Smooth muscle cell (in vitro differentiated cells): ENCODE measurements at regions not wholly inside any gene's neighbourhood (a gene's known extent, or its start where the extent isn't known, plus 50 kb on each side); places are given as distances from the start of the nearest gene placed in this dataset.

Experiments
- DNase-seq: peaks from one replicate; lab custom pipeline; 2025; ENCODE audit not compliant: unreplicated experiment; lab: John Stamatoyannopoulos, UW
- H2AFZ ChIP-seq: fragments of 200-600 bp; sonication (generic); 2 replicates; pipeline ENCODE4 v1.6.0; 2016; ENCODE audit warnings: antibody characterized with exemption, low read depth, mild to moderate bottlenecking
- H3F3A ChIP-seq: fragments of 200-600 bp; sonication (generic); 2 replicates; pipeline ENCODE4 v1.6.0; 2017; ENCODE audit warnings: antibody characterized with exemption, low read depth
- H3K27ac ChIP-seq: fragments of 200-600 bp; sonication (generic); 2 replicates; pipeline ENCODE4 v1.5.1; 2016; ENCODE audit warnings: low read depth, mild to moderate bottlenecking
- H3K27me3 ChIP-seq: fragments of 200-600 bp; sonication (generic); 2 replicates; pipeline ENCODE4 v1.6.1; 2016; ENCODE audit warnings: low read depth, mild to moderate bottlenecking
- H3K36me3 ChIP-seq: fragments of 200-600 bp; sonication (generic); 2 replicates; pipeline ENCODE4 v1.5.1; 2016; ENCODE audit warnings: low read depth
- H3K4me1 ChIP-seq: fragments of 200-600 bp; sonication (generic); 2 replicates; pipeline ENCODE4 v1.5.1; 2016; ENCODE audit warnings: low read depth
- H3K4me2 ChIP-seq: fragments of 200-600 bp; sonication (generic); 2 replicates; pipeline ENCODE4 v1.6.0; 2016; ENCODE audit warnings: mild to moderate bottlenecking
- H3K4me3 ChIP-seq: fragments of 200-600 bp; sonication (generic); 2 replicates; pipeline ENCODE4 v1.5.1; 2016; ENCODE audit warnings: mild to moderate bottlenecking
- H3K79me2 ChIP-seq: fragments of 200-600 bp; sonication (generic); 2 replicates; pipeline ENCODE4 v1.6.0; 2016; ENCODE audit warnings: low read depth, mild to moderate bottlenecking
- H3K9ac ChIP-seq: fragments of 200-600 bp; sonication (generic); 2 replicates; pipeline ENCODE4 v1.6.0; 2016; ENCODE audit warnings: low read depth
- H3K9me3 ChIP-seq: fragments of 200-600 bp; sonication (generic); replicated peaks from 2 replicates; pipeline ENCODE4 v1.5.1; 2016; ENCODE audit warnings: low read depth
- H4K20me1 ChIP-seq: fragments of 200-600 bp; sonication (generic); 2 replicates; pipeline ENCODE4 v1.6.0; 2016; ENCODE audit warnings: low read depth
- CTCF ChIP-seq: fragments of 200-600 bp; sonication (generic); IDR thresholded peaks from 2 replicates; pipeline ENCODE4 v1.5.1; 2017; ENCODE audit warnings: borderline replicate concordance, mild to moderate bottlenecking, antibody characterized with exemption; ENCODE audit not compliant: insufficient read depth, poor library complexity, severe bottlenecking
- WGBS: methylation state at CpG from one replicate; pipeline ENCODE4 v1.1.7; 2016; ENCODE audit warnings: low lambda C conversion rate; 5-methylcytosine and 5-hydroxymethylcytosine counted together

GRCh38 chr17:71409137-71409536 is 711.7 kb upstream of the SOX9 start:
- DNase-seq, result no peak
- Histone ChIP-seq H3K27ac (no peak overlapping the region), H3K36me3 (no peaks in the 10 kb centered on the region), H3K9me3 (no peaks in the 10 kb centered on the region), H3K79me2 (no peaks in the 10 kb centered on the region), H3K4me3 (no peak overlapping the region), H3K4me2 (no peak overlapping the region), H3K27me3 (no peaks in the 10 kb centered on the region), H3K4me1 (no peaks in the 10 kb centered on the region), H4K20me1 (no peaks in the 10 kb centered on the region), H3F3A (peaks cover 10% of the 10 kb centered on the region), H2AFZ (no peak overlapping the region), H3K9ac (no peak overlapping the region)
- 71% methylated on average over 1 of the region's 1 CpG for whole genome bisulfite sequencing
- TF ChIP-seq CTCF, result no peak

GRCh38 chr17:71409712-71410111 is 711.1 kb upstream of the SOX9 start:
- DNase-seq, result no peak
- WGBS, result 36% methylated on average over 4 of the region's 4 CpGs
- no peak overlapping the region for H2AFZ ChIP-seq
- TF ChIP-seq CTCF, result no peak
- no peaks in the 10 kb centered on the region for H3K79me2 ChIP-seq
- H3K9ac ChIP-seq, result no peak overlapping the region
- H3K36me3 ChIP-seq, result no peaks in the 10 kb centered on the region
- H3K4me3 ChIP-seq, result no peak overlapping the region
- no peaks in the 10 kb centered on the region for H4K20me1 ChIP-seq
- H3K9me3 ChIP-seq, result no peaks in the 10 kb centered on the region
- H3K4me1 ChIP-seq, result no peaks in the 10 kb centered on the region
- no peak overlapping the region for H3K27ac ChIP-seq
- H3K27me3 ChIP-seq, result no peaks in the 10 kb centered on the region
- H3K4me2 ChIP-seq, result no peak overlapping the region
- peaks cover 10% of the 10 kb centered on the region for H3F3A ChIP-seq

GRCh38 chr17:71412803-71413202 is 708.0 kb upstream of the SOX9 start:
- Histone ChIP-seq H4K20me1 (no peaks in the 10 kb centered on the region), H3K4me1 (no peaks in the 10 kb centered on the region), H3K4me2 (peak overlapping the region; percentile 65), H2AFZ (no peak overlapping the region), H3F3A (peaks cover 10% of the 10 kb centered on the region), H3K79me2 (no peaks in the 10 kb centered on the region), H3K9me3 (no peaks in the 10 kb centered on the region), H3K36me3 (no peaks in the 10 kb centered on the region), H3K27me3 (no peaks in the 10 kb centered on the region), H3K9ac (peak overlapping the region; percentile 71), H3K27ac (peak overlapping the region; percentile 95), H3K4me3 (no peak overlapping the region)
- TF ChIP-seq CTCF, result no peak
- DNase-seq, result no peak
- 27% methylated on average over 5 of the region's 5 CpGs for WGBS

GRCh38 chr17:71413935-71414334 is 706.9 kb upstream of the SOX9 start:
- H4K20me1 ChIP-seq, result no peaks in the 10 kb centered on the region
- no peak overlapping the region for H3K4me2 ChIP-seq
- H3F3A ChIP-seq, result peaks cover 10% of the 10 kb centered on the region
- DNase-seq, result no peak
- H3K36me3 ChIP-seq, result no peaks in the 10 kb centered on the region
- H3K4me3 ChIP-seq, result no peak overlapping the region
- H3K27me3 ChIP-seq, result no peaks in the 10 kb centered on the region
- H3K9ac ChIP-seq, result peak overlapping the region; percentile 71
- no peaks in the 10 kb centered on the region for H3K4me1 ChIP-seq
- H3K9me3 ChIP-seq, result no peaks in the 10 kb centered on the region
- no peak overlapping the region for H2AFZ ChIP-seq
- H3K79me2 ChIP-seq, result no peaks in the 10 kb centered on the region
- peak overlapping the region; percentile 95 for H3K27ac ChIP-seq
- WGBS, result 97% methylated on average over 2 of the region's 2 CpGs
- no peak for TF ChIP-seq CTCF
